ENCODE measurements at regions not wholly inside any gene's neighbourhood (a gene's known extent, or its start where the extent isn't known, plus 50 kb on each side); places are given as distances from the start of the nearest gene placed in this dataset.

DNA sequence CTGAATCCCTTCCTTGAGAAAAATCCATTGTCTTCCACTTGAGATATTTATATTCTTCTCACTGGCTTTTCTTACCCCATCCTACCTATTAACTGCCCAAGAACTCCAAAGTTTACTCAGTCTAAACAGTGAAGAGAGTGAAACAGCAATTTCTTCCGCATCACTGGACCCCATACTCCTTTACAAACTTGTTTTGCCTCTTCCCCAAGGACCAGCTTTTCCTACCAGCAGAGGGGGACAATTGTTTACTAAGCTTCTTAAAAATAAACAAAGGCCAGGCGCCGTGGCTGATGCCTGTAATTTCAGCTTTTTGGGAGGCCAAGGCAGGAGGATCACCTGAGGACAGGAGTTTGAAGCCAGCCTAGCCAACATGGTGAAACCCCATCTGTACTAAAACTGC lies 52.0 kb downstream of the LRATD1 start:
- Mint-ChIP-seq H3K27me3 (no peaks in the 10 kb centered on the region), H3K4me3 (no peak overlapping the region), H3K9me3 (ENCODE audit: insufficient read depth) (no peaks in the 10 kb centered on the region), H3K4me1 (no peaks in the 10 kb centered on the region), H3K27ac (no peak overlapping the region)
- no peak overlapping the region for H3K4me3 ChIP-seq (ENCODE audit: control extremely low read depth in 1 of 5, extremely low read depth in 1 of 5, insufficient read depth in 1 of 5, low read depth in 2 of 5, low read length in 4 of 5)
- H3K27ac ChIP-seq (ENCODE audit: low read length in 2 of 2): no peak overlapping the region
- H3K4me2 ChIP-seq (replicated peaks; ENCODE audit: low read depth, low read length, poor library complexity, severe bottlenecking): no peak overlapping the region
- H3K36me3 ChIP-seq (replicated peaks in 1 of 2; ENCODE audit: control extremely low read depth in 1 of 2, control insufficient read depth in 1 of 2, extremely low read depth in 1 of 2, insufficient read depth in 2 of 2, low read length in 1 of 2): no peaks in the 10 kb centered on the region
- H3K9me3 ChIP-seq (ENCODE audit: control extremely low read depth in 1 of 3, control insufficient read depth in 2 of 3, insufficient read depth in 1 of 3, low read length in 2 of 3): no peaks in the 10 kb centered on the region
- ChIA-PET CTCF (no interaction called here), POLR2A (no interaction called here)
- H3K4me1 ChIP-seq (ENCODE audit: control insufficient read depth in 2 of 2, insufficient read depth in 2 of 2, low read length in 2 of 2): no peaks in the 10 kb centered on the region
- ATAC-seq (ENCODE audit: low read depth) (no peak), DNase-seq (no peak)
- H4K20me1 ChIP-seq (ENCODE audit: control insufficient read depth, insufficient read depth, low read length, poor library complexity, severe bottlenecking): no peaks in the 10 kb centered on the region
- no peak overlapping the region for H3K9ac ChIP-seq (ENCODE audit: low read length)
- H3K27me3 ChIP-seq (replicated peaks in 1 of 4; ENCODE audit: control extremely low read depth in 1 of 4, control insufficient read depth in 3 of 4, insufficient read depth in 4 of 4, low read length in 3 of 4): no peaks in the 10 kb centered on the region
- 67% methylated on average over 3 of the region's 3 CpGs for WGBS (ENCODE audit: insufficient coverage)
- intact Hi-C loops (cut with micrococcal nuclease): no loop called here
- no peak for TF ChIP-seq CTCF (IDR thresholded peaks at IDR 0.05)
- no peaks in the 10 kb centered on the region for H3K79me2 ChIP-seq (ENCODE audit: control insufficient read depth, insufficient read depth, low read length)
- H2AFZ ChIP-seq (ENCODE audit: insufficient read depth, low read depth, low read length, poor library complexity, severe bottlenecking): no peak overlapping the region

- no peaks in the 10 kb centered on the region for H3K27me3 Mint-ChIP-seq
- Histone ChIP-seq H3K4me3 (ENCODE audit: control extremely low read depth in 1 of 5, extremely low read depth in 1 of 5, insufficient read depth in 1 of 5, low read depth in 2 of 5, low read length in 4 of 5) (no peak overlapping the region), H3K79me2 (ENCODE audit: control insufficient read depth, insufficient read depth, low read length) (no peaks in the 10 kb centered on the region), H3K4me2 (replicated peaks; ENCODE audit: low read depth, low read length, poor library complexity, severe bottlenecking) (no peak overlapping the region), H3K27ac (ENCODE audit: low read length in 2 of 2) (no peak overlapping the region), H3K36me3 (replicated peaks in 1 of 2; ENCODE audit: control extremely low read depth in 1 of 2, control insufficient read depth in 1 of 2, extremely low read depth in 1 of 2, insufficient read depth in 2 of 2, low read length in 1 of 2) (no peaks in the 10 kb centered on the region), H3K27me3 (replicated peaks in 1 of 4; ENCODE audit: control extremely low read depth in 1 of 4, control insufficient read depth in 3 of 4, insufficient read depth in 4 of 4, low read length in 3 of 4) (no peaks in the 10 kb centered on the region), H3K4me1 (ENCODE audit: control insufficient read depth in 2 of 2, insufficient read depth in 2 of 2, low read length in 2 of 2) (no peaks in the 10 kb centered on the region), H3K9ac (ENCODE audit: low read length) (no peak overlapping the region), H2AFZ (ENCODE audit: insufficient read depth, low read depth, low read length, poor library complexity, severe bottlenecking) (no peak overlapping the region), H4K20me1 (ENCODE audit: control insufficient read depth, insufficient read depth, low read length, poor library complexity, severe bottlenecking) (no peaks in the 10 kb centered on the region), H3K9me3 (ENCODE audit: control extremely low read depth in 1 of 3, control insufficient read depth in 2 of 3, insufficient read depth in 1 of 3, low read length in 2 of 3) (peaks cover 0 to 4% (median 2%) of the 10 kb centered on the region in 3 donors)
- ChIA-PET POLR2A (no interaction called here), CTCF (no interaction called here)
- H3K9me3 Mint-ChIP-seq (ENCODE audit: insufficient read depth): peaks cover 9% of the 10 kb centered on the region
- H3K27ac Mint-ChIP-seq: no peak overlapping the region
- no peaks in the 10 kb centered on the region for H3K4me1 Mint-ChIP-seq
- H3K4me3 Mint-ChIP-seq: no peak overlapping the region
- DNase-seq: no peak
- no CpG with 5 or more reads among the region's 4 CpGs for WGBS (ENCODE audit: insufficient coverage)
- intact Hi-C loops (cut with micrococcal nuclease): no loop called here
- TF ChIP-seq CTCF (IDR thresholded peaks at IDR 0.05) (no peak), EZH2 (IDR thresholded peaks at IDR 0.05; ENCODE audit: borderline replicate concordance, insufficient read depth, low read depth, low read length, poor library complexity, severe bottlenecking) (no peak)
- ATAC-seq (ENCODE audit: low read depth): no peak
Measured at GRCh38 chr2:14690926-14691325, 58.4 kb downstream of the LRATD1 start.

All from B cell (primary cell).